ENCODE measurements at regions not wholly inside any gene's neighbourhood (a gene's known extent, or its start where the extent isn't known, plus 50 kb on each side); places are given as distances from the start of the nearest gene placed in this dataset.
"Not testable (repeated sequence)": the region's sequence is repeated elsewhere in the genome, so short reads cannot be mapped to it uniquely, and the experiment has no call there.

DNA sequence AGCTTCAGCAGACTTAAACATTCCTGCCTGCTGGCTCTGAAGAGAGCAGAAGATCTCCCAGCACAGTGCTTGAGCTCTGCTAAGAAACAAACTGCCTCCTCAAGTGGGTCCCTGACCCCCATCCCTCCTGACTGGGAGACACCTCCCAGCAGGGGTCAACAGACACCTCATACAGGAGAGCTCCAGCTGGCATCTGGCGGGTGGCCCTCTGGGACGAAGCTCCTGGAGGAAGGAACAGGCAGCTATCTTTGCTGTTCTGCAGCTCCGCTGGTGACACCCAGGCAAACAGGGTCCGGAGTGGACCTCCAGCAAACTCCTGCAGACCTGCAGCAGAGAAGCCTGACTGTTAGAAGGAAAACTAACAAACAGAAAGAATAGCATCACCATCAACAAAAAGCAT lies 139.3 kb downstream of the ATXN7L3B start:
- FAIRE-seq; DNase-seq (ENCODE audit: low spot score in 2 of 2): not testable (repeated sequence)

DNA sequence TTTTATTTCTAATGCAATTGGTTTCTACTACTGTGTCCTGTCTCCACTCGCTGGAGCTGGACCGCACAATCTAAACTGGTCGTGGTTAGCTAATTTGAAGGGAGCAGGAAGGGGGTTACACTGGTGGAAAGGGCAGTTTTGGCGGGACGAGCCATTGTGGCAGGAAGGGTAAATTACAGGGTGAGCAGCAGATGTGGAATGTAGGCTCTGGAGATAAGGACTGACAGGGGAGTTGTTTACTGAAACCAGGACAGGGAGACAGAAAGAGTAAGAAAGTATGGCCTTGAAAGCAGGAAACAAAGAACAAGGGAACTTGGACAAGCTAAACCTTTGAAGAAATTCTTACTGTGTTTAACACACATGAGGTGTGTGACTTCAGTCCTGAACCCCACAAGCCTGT lies 147.8 kb downstream of the ATXN7L3B start:
- DNase-seq (ENCODE audit: low spot score in 2 of 2) (no peak), FAIRE-seq (no peak)

DNA sequence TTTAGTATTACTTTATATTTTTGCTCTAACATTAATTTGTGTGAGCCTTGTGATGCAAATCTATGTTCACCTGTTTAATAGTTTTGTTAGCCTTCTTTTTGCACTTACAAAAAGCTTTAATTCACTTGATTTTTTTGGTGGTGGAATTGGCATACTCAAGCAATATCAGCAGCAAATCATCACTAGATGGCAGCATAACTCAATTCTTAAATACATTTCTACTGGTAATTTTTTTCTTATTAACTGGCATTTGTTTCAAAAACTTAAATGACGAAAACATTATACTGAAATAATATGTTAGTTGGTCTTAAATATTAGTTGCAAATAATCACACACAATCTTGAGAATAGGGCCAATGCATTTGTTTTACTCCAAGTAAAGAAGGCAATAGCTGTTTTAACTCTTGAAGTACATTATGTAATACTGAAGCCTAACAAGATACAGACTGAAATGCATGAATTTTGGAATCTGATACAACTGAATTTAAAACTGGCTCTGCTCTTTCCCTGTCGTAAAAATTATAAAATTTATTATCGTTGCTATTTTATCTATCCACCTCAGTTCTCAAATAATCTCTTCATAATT lies 151.5 kb downstream of the ATXN7L3B start:
- peak; percentile 92 for FAIRE-seq
- peak in 1 of 2 donors; percentile 7 for DNase-seq (ENCODE audit: low spot score in 2 of 2)

DNA sequence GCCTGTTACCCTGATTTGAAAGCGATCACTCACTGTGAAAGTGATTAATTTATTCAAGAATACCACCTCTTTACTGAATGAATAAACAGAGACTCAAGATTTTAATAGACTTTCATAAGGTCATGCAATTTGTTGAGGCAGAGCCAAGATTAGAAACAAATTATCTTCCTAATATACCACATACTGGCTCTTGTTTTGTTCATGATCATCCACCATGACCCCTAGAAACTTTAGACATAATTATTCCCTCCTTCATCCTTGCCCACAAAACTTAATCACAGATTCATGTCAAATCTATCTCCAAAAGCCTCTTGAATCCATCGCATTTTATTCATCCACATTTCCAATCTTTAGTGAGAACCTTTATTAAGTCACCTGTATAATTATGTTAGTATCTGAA lies 152.3 kb downstream of the ATXN7L3B start:
- DNase-seq (ENCODE audit: low spot score in 2 of 2): no peak

DNA sequence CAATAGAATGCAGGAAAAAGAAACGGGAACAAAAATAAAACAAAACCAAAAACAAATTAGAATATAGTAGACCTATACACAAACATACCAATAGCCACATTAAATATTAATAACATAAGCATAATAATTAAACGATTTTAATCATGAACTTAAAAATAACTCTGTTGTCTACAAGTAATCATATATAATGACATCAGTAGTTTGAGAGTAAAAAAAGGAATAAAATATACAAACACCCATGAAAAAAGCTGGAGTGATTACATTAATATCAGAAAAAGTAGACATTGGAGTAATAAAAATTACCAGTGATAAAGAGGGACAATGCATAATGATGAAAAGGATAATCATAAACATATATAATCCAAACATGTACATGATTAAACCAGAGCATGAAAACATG lies 181.8 kb downstream of the ATXN7L3B start:
- no peak for DNase-seq (ENCODE audit: low spot score in 2 of 2)

More for the DNA sequence above, 152.3 kb downstream of the ATXN7L3B start:
- FAIRE-seq: no peak

DNA sequence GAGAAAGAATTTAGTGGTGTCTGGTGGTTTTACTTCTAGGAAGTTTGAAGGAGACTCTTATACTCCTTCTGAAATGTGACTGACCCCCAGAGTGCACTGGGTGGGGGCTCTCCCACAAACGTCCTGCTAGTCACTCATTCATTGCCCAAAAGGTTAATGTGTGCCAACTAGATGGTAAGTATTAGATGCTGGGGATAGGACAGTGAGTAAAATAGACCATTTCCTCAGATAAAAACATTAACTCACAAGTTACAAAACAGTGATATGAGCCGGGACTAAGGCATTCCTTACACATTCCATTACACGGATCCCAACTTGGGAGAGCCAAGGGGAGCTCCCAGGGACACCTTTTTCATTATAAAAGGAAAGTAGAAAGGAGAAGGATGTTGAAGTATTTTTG lies 185.1 kb downstream of the ATXN7L3B start:
- no peak for FAIRE-seq
- no peak for DNase-seq (ENCODE audit: low spot score in 2 of 2)

More for the DNA sequence above, 181.8 kb downstream of the ATXN7L3B start:
- no peak for FAIRE-seq

DNA sequence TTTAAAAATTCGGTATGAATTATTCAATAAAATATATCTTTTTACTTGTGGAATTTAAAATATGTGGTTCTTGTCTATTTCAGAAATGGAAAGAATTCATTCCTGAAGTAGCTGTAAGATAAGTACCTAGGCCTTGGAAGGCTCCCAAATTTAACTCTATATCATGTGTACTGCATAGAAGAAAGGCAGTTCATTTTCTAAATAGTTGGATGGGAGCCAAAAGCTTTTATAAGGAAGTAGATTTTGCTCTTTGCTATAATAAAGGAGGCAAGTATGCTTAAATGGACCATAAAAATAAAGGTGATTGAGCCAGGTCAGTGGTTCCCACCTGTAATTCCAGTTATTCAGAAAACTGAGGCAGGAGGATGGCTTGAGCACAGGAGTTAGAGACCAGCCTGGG lies 187.5 kb downstream of the ATXN7L3B start:
- FAIRE-seq: no peak
- no peak for DNase-seq (ENCODE audit: low spot score in 2 of 2)

DNA sequence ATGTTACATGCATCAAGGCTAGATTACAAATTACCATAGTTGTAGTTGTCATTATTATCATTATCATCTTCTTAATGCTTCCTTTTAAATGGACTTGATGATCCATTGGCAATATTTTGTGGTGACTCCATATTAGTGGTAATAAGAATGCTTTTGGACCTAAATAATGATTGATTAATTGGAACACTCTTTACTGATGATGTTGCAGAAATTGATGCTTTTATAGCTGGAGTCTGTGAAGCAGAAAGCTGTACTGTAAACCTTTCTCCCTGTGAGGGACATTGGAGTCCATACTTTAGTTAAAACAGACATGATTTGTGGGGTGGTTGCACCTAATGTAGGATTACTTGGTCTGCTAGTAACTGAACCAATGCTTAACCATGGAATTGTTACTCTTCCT lies 190.4 kb downstream of the ATXN7L3B start:
- no peak for FAIRE-seq
- no peak for DNase-seq (ENCODE audit: low spot score in 2 of 2)

DNA sequence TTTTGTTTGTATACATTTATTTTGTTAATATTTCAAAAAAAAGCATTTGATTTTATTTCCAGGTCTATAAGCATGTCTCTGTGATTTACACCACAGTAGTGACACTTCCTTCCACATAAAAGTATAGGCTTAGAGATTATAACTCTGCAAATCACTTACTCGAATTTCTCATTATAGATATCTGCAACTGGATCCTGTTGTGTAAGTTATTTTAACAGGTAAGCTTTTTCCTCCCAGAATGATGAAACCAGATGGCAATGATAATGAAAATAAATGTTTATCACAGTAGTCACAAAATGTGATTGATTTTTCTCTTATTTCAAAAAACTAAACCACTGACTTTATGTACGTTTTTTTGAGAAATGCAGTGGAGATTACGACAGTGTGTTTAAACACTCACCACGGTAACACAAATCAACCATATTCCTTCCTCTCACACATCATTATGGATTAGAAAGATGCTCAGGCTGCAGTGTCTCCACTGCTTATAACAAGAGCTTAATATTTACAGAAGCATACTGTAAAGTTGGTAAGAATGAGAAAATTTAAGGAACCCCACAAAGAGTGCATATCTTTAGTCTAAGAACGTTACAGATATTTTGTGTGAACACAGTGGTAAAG lies 194.6 kb downstream of the ATXN7L3B start:
- FAIRE-seq (no peak), DNase-seq (ENCODE audit: low spot score in 2 of 2) (no peak)

DNA sequence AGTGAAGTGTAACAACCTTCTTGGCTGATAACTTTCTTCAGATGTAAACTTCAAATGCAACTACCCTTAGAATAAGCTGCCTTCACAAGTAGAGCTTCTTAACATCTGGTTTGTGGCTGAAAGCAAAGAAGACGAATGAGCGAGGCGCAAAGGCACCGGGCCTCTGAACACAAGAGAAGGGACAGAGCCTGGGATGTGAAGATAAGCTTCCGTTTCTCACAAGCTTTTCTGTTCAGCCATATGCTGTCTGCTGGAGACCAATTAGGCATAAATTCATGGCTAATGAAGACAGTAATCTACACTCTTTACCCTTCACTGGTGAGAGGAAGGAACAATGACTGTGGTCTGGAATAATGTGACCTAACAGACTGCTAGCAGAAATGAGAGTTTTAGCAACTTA lies 195.2 kb downstream of the ATXN7L3B start:
- DNase-seq (ENCODE audit: low spot score in 2 of 2) (no peak), FAIRE-seq (no peak)

DNA sequence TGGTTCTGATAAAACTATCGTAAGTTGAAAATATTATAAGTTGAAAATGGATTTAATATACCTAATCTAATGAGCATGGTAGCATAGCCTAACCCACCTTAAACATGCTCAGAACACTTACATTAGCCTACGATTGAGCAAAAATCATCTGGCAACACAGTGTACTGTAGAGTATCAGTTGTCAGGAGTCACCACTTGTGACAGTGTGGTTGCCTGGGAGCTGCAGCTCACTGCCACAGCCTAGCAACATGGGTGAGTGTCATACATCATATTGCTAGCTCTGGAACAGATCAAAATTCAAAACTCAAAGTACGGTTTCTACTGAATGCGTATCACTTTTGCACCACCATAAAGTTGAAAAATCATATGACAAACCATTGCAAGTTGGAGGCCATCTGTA lies 203.5 kb downstream of the ATXN7L3B start:
- FAIRE-seq (no peak), DNase-seq (ENCODE audit: low spot score in 2 of 2) (no peak)

DNA sequence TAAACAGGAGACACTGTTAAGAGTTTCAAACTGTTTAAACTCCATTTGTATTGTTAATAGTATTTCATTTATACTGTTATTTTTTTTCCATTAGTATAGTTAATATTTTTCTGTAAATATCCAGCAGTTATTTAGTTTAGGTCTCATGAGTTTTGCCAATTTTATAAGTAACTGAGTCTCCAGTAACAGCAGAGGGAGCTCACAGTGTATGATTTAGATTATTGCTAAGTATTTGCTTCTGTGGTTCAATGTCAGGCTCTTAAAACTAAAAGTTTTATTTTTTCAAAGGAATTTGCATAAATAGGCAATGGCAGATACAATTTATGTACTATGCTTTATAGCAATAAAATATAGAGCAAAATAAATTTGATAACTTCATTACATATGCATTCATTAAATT lies 209.7 kb downstream of the ATXN7L3B start:
- DNase-seq (ENCODE audit: low spot score in 2 of 2): no peak
- FAIRE-seq: no peak

DNA sequence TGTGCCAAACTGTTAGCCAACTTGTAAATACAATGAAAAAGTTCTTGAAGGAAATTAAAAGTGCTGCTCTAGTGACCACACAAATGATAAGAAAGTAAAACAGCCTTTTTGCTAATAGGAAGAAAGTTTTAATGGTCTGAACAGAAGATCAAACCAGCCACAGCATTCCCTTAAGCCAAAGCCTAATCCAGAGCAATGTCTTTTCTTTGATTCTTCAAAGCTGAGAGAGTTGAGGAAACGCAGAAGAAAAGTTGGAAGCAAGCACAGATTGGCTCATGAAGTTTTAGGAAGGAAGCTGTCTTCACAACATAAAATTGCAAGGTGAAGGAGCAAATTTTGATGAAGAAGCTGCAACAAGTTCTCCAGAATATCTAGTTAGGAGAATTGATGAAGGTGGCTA lies 213.8 kb downstream of the ATXN7L3B start:
- no peak for DNase-seq (ENCODE audit: low spot score in 2 of 2)
- no peak for FAIRE-seq

DNA sequence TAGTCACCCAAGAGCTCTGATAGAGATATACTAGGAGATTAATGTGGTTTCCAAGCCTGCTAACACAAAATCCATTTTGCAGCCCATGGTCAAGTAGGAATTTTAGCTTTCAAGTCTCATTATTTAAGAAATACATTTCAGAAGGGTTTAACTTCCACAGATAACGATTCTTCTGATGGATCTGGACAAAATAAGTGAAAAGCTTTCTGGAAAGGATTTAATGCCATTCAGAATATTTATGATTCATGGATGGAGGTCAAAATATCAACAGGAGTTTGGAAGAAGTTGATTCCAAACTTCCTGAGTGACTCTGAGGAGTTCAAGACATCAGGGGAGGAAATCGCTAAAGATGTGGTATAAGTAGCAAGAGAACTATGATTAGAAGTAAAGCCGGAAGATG lies 214.6 kb downstream of the ATXN7L3B start:
- FAIRE-seq: no peak
- no peak for DNase-seq (ENCODE audit: low spot score in 2 of 2)

DNA sequence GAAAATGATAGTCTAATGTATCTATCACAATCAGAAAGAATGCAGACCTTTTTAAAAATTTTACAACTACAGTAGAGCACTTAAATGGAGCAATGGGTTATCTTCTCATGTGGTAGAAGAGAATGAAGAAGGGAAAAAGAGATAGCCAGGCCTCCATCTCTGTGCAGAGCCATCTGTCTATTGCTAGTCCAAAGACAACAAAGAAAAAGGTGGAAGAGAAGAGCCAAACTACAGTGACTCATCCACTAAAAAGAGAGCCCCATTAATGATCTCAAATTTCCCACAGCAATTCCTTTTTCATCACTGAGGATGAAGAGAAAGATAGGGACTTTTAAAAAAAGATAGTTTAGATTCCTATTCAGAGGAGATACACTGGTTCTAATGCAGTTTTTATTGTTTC lies 232.9 kb downstream of the ATXN7L3B start:
- DNase-seq (ENCODE audit: low spot score in 2 of 2) (no peak), FAIRE-seq (no peak)

DNA sequence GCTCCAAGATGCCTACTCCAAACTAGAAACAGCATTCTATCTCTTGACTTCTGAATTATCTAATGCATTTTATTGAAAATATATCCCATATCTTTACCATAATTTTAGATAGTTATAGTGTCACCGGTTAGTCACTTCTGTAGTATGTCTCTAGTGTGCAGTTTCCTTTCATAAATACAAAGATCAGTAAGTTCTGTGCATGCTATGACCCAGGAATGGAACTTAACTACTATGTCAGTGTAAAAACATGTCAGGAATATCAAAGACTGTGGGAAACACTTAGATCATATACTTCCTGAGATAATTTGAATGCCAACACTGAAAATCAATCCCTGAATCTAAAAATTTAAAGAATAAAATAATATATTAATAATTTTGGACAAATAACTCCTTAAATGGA lies 237.6 kb downstream of the ATXN7L3B start:
- DNase-seq (ENCODE audit: low spot score in 2 of 2) (no peak), FAIRE-seq (no peak)

DNA sequence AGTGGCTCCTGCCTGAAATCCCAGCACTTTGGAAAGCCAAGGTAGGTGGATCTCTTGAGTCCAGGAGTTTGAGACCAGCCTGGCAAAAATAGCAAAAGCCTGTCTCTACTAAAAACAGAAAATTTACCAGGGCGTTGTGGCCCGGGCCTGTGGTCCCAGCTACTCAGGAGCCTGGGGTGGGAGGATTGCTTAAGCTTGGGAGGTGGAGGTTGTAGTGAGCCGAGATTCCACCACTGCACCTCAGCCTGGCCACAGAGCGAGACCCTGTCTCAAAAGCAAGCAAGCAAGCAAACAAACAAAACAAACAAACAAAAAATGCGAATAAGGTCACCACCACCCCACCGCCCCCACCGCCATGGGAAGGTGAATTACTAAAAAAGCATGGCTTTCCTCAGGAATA lies 238.7 kb downstream of the ATXN7L3B start:
- DNase-seq (ENCODE audit: low spot score in 2 of 2) (no peak), FAIRE-seq (no peak)

DNA sequence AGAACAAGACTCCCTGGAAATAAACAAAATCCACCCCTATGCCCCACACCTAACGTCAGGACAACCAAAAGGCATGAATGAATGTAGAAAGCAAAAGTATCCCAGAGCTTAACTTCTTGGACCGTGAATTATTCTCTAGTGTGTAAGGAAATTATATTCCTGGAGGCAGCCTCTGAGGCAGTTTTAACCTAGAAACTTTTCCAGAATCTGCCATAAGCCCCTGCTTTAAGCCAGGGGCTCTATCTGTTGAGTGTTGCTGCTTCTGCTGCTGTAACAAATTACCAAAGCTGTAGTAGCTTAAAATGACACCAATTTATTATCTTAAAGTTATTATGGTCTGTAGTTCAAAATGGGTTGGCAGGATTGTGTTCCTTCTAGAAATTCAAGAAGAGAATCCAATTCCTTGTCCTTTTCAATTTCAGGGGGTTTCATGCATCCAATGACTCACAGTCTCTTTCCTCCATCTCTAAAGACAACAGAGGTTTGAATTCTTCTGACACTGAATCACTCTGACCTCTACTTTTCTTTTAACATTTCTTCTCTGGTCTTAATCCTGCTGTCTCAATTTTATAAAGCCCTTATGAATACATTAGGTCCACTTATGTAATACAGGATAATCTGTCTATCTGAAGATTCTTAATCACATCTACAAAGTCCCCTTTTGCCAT lies 242.7 kb downstream of the ATXN7L3B start:
- no peak for FAIRE-seq
- DNase-seq (ENCODE audit: low spot score in 2 of 2): no peak

DNA sequence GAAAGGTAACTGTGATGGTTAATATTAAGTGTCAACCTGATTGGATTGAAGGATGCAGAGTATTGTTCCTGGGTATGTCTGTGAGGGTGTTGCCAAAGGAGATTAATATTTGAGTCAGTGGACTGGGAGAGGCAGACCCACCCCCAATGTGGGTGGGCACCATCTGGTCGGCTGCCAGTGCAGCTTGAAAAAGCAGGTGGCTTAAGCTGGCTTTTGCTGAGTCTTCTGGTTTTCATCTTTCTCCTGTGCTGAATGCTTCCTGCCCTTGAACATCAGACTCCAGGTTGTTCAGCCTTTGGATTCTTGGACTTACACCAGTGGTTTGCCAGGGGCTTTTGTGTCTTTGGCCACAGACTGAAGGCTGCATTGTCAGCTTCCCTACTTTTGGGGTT lies 243.2 kb downstream of the ATXN7L3B start:
- DNase-seq (ENCODE audit: low spot score in 2 of 2); FAIRE-seq: not testable (repeated sequence)

DNA sequence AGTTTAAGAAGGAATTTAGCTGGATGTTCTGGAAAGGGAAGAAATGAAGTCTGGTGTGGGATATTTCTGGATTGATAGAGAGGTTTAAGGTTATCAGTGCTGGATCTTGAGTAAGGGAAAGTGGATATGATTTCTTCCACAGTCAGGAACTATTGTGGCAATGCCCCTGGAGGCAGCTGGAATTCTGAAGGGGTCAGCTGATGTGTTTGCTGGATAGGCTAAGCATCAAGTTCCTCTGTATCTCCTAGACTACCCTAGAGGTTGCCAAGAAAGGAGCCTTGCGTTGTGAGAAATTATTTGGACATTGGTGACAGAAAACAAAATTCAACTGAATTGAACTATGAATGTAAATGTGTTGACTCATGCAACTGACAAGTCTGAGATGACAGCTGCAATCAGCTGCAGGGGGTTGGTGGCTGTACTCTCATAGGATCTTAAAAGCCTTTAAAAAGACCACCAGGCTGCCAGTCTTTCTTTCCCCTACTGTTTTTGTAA lies 244.4 kb downstream of the ATXN7L3B start:
- no peak for DNase-seq (ENCODE audit: low spot score in 2 of 2)
- FAIRE-seq: no peak

DNA sequence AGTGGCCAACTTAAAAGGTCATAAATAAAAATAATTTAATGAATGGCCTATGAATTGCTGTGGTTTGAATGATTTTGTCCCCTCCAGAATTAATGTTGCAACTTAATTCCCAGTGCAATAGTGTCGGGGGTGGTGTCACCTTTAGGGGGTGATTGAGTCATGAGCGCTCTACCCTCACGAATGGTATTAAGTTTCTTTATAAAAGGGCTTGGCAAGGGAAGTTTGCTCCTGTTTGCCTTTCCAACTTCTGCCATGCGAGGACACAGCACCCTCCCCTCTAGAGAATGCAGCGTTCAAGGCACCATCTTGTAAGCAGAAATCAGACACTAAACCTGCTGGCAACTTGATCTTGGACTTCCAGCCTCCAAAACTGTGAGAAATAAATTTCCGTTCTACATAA lies 253.3 kb downstream of the ATXN7L3B start:
- DNase-seq (ENCODE audit: low spot score in 2 of 2) (no peak), FAIRE-seq (no peak)

DNA sequence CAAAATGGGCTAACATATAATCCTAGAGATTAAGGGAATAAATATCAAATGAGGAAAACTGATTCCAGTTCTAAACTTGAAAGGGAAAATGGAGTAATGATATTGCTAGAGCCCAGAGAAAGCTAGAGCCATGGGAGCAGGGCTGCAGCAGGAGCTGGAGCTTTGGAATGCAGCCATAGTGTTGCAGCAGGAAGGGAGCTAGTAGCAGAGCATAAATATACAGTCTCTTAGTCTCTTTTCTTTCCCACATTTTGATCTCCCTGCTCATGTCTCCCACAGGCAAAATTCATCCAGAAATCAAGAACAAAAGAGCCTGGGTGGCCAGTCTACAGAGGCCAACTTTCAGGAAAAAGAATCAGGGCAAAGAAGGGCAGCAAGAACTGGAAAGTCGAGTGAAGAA lies 253.7 kb downstream of the ATXN7L3B start:
- DNase-seq (ENCODE audit: low spot score in 2 of 2) (no peak), FAIRE-seq (no peak)

All from frontal cortex (tissue), 3 donors.